Activated CD8-positive, alpha-beta memory T cell treated with anti-CD3 and anti-CD28 coated beads for 36 hours (primary cell): ENCODE measurements at regions not wholly inside any gene's neighbourhood (a gene's known extent, or its start where the extent isn't known, plus 50 kb on each side); places are given as distances from the start of the nearest gene placed in this dataset.

Experiments
- CTCF ChIA-PET: fragments of 350-600 bp; sonication (Branson Sonifier 250); formaldehyde crosslinking; loops from one replicate; lab custom pipeline; 2021; ENCODE audit warnings: antibody characterized with exemption; lab: Charles Lee
- POLR2A ChIA-PET: fragments of 350-600 bp; sonication (Branson Sonifier 250); formaldehyde crosslinking; loops from one replicate; lab custom pipeline; 2021; ENCODE audit warnings: antibody characterized with exemption; lab: Charles Lee

GRCh38 chr19:34305221-34306083 is 51.1 kb downstream of the GARRE1 start:
- CTCF ChIA-PET = no interaction called here
- POLR2A ChIA-PET = no interaction called here

GRCh38 chr19:34306213-34306661 is 51.9 kb downstream of the GARRE1 start:
- CTCF ChIA-PET = no interaction called here
- POLR2A ChIA-PET = no interaction called here

- ChIA-PET CTCF (no interaction called here), POLR2A (no interaction called here)
These were observed 52.5 kb downstream of the GARRE1 start for GRCh38 chr19:34306824-34307223.

DNA sequence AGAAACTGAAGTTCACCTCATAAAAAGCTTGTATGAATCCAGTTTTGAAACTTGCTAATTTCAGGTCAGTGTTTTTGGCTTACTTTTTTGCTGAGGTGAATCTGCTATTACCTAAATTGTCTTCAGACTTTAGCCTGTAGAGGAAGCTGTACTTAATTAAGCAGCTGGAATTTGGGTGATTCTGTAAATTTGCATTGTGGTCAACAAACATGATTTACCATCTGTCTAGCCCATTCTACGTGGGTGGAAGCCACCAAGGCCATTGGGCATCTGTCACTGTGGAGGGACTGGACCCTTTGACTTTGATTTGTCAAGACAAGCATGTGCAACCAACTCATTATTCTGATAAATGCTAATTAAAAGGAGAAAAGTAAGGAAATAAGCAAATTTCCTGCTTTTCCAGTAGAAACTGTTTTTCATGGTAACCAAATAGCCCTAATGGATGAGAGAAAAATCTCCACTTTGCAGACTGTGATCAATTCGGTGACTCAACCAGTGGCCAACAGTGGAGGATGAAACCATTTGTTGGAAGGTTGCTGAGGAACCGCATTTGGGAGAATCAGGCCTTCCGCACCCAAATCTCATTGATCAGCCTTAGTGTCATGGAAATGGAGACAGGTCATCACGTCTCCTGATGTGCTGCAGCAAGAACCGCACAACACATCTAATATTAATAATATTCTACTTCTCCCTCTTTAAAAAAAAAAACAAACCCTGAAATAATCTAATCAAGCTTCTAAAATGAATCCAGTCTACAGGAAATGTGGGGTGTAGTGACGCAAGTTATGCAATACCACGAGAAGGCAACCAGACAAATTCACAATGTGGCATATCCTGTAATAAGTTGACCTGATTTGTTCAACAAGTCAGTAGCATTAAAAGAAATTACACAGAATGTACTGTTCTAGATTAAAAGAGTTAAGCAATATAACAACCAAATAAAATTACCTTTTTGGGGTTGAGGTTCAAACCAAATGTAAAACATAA is 54.3 kb downstream of the GARRE1 start:
- ChIA-PET POLR2A (no interaction called here), CTCF (no interaction called here)

GRCh38 chr19:34309368-34310138 is 55.2 kb downstream of the GARRE1 start:
- ChIA-PET CTCF (no interaction called here), POLR2A (no interaction called here)

DNA sequence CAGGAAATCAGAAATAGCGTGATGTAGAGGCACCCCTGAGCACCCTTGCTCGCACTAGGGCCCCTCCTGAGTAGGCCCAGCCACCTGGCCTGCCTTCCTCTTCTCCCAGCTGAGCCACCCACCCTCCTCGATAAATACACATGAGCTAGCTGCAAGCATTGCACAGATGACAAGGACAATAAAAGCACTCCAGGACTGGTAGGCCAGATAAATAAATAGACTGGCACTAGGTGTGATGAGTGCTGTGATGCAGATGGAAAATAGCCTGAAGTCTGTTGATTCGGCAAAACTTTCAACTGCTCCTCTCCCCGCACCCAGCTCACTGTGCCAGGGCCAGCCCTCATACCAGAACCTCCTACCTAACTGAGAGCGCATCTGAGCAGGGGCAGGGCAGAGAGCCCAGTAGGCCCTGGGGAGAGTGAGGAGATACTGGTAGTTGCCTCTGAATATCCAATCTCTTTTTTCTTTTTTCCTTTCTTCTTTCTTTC is 54.5 kb upstream of the GPI start:
- POLR2A ChIA-PET = no interaction called here
- CTCF ChIA-PET = no interaction called here

GRCh38 chr19:34313188-34313587 is 51.8 kb upstream of the GPI start:
- POLR2A ChIA-PET = no interaction called here
- CTCF ChIA-PET = no interaction called here

DNA sequence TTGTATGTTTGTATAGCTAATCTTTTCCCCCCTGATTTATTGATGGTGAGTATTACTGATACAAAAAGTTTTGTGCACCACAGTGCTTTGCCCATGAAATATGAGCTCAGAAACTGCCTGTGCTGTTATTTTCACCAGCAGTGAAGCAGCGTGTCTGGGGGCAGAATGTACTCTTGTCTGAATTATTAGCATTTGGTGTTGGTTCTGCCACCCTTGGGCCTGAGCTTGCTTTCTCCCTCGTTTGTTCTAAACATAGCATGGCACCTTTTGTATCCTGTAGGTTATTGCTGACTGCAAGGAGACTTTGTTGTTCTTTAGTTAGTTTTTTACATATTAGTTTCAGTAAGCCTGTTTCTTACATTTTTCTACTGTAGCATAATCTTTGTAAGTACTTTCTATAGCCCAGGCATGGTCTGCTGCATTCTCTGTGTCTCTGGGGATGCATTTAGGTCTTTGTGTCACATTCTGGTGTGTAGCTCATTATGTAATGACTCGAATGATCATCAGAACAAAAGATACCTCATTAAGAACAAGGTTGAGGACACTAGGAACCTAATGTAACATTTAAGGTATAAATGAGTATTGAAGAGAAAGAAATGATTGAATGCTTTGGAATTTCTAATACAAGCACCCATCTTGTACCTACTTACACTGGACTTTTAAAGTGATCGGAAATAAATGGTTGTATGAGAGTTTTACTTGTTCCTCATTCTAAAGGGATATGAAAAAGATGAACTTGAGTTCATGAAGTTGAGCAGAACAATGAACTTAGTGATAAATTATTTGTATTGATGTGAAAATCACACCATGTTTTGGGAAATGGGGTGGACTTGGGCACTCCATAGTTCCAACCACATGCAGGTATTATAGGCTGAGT is 50.3 kb upstream of the GPI start:
- POLR2A ChIA-PET = no interaction called here
- CTCF ChIA-PET = interaction anchor here (0.7 kb wide), 1 partner anchor 11 kb away, joined by 3 read pairs; no protein-coding TSS in a partner anchor
